ENCODE measurements at regions not wholly inside any gene's neighbourhood (a gene's known extent, or its start where the extent isn't known, plus 50 kb on each side); places are given as distances from the start of the nearest gene placed in this dataset.

GRCh38 chr1:29914936-29915335 lies 678.6 kb downstream of the PTPRU start:
- Histone ChIP-seq H3K4me1 (ENCODE audit: control insufficient read depth in 1 of 2, insufficient read depth in 1 of 2, low read depth in 1 of 2, low read length in 1 of 2) (no peaks in the 10 kb centered on the region), H3K27me3 (peaks cover 10% of the 10 kb centered on the region), H3K27ac (no peak overlapping the region), H3K9me3 (no peaks in the 10 kb centered on the region), H3K4me3 (ENCODE audit: low read depth in 1 of 2, low read length in 1 of 2) (no peak overlapping the region), H3K36me3 (no peaks in the 10 kb centered on the region)
- TF ChIP-seq, protein P1, sequence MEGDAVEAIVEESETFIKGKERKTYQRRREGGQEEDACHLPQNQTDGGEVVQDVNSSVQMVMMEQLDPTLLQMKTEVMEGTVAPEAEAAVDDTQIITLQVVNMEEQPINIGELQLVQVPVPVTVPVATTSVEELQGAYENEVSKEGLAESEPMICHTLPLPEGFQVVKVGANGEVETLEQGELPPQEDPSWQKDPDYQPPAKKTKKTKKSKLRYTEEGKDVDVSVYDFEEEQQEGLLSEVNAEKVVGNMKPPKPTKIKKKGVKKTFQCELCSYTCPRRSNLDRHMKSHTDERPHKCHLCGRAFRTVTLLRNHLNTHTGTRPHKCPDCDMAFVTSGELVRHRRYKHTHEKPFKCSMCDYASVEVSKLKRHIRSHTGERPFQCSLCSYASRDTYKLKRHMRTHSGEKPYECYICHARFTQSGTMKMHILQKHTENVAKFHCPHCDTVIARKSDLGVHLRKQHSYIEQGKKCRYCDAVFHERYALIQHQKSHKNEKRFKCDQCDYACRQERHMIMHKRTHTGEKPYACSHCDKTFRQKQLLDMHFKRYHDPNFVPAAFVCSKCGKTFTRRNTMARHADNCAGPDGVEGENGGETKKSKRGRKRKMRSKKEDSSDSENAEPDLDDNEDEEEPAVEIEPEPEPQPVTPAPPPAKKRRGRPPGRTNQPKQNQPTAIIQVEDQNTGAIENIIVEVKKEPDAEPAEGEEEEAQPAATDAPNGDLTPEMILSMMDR (IDR thresholded peaks at IDR 0.05): no peak

DNA sequence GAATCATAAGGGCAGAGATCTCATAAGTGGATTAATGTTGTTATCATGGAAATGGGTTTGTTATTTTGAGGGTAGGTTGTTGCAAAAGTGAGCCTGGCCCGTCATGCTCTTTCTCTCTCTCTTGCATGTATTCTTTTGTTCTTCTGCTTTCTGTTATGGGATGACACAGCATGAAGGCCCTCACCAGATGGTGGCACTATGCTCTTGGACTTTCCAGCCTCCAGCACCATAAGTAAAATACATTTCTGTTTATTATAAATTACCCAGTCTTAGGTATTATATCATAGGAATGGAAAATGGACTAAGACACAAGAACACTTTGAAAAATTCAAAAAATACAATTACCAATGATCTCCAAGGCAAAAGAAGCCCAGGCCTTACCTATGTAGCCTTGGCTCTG lies 676.1 kb downstream of the PTPRU start:
- no peaks in the 10 kb centered on the region for H3K36me3 ChIP-seq
- no peaks in the 10 kb centered on the region for H3K4me1 ChIP-seq (ENCODE audit: control insufficient read depth in 1 of 2, insufficient read depth in 1 of 2, low read depth in 1 of 2, low read length in 1 of 2)
- TF ChIP-seq, protein P1 (IDR thresholded peaks at IDR 0.05): no peak

GRCh38 chr1:29909962-29910361 lies 673.6 kb downstream of the PTPRU start:
- Histone ChIP-seq H3K36me3 (no peaks in the 10 kb centered on the region), H3K27me3 (peaks cover 14% of the 10 kb centered on the region), H3K9me3 (no peaks in the 10 kb centered on the region), H3K27ac (no peak overlapping the region), H3K4me3 (ENCODE audit: low read depth in 1 of 2, low read length in 1 of 2) (no peak overlapping the region), H3K4me1 (ENCODE audit: control insufficient read depth in 1 of 2, insufficient read depth in 1 of 2, low read depth in 1 of 2, low read length in 1 of 2) (no peaks in the 10 kb centered on the region)
- TF ChIP-seq, protein P1 (IDR thresholded peaks at IDR 0.05): no peak

More for the DNA sequence above, 676.1 kb downstream of the PTPRU start:
- Histone ChIP-seq H3K4me3 (ENCODE audit: low read depth in 1 of 2, low read length in 1 of 2) (no peak overlapping the region), H3K9me3 (no peaks in the 10 kb centered on the region), H3K27ac (no peak overlapping the region), H3K27me3 (peaks cover 18% of the 10 kb centered on the region)

- Histone ChIP-seq H3K36me3 (no peaks in the 10 kb centered on the region), H3K4me1 (ENCODE audit: control insufficient read depth in 1 of 2, insufficient read depth in 1 of 2, low read depth in 1 of 2, low read length in 1 of 2) (no peaks in the 10 kb centered on the region), H3K9me3 (no peaks in the 10 kb centered on the region), H3K27me3 (peaks cover 15% of the 10 kb centered on the region), H3K4me3 (ENCODE audit: low read depth in 1 of 2, low read length in 1 of 2) (no peak overlapping the region), H3K27ac (no peak overlapping the region)
- TF ChIP-seq, protein P1 (IDR thresholded peaks at IDR 0.05): no peak
These were observed 671.3 kb downstream of the PTPRU start for GRCh38 chr1:29907596-29907995.

DNA sequence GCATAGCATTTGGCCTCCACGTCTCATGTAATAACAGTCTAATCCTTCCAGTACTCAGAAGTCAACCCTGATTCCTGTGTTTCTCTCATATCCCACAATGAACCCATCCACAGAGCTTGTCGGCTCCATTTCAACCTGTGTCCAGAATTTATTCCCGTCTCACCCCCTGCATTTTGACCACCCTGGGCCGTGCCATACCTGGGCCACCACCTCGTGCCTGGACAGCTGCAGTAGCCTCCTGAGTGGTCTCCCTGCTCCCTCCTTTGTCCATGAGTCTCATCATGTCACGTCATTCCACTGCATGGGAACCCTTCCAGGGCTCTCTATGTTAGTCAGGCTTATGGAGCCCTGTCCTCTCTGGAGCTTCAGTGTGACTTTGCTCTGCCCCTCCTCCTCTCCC lies 670.6 kb downstream of the PTPRU start:
- TF ChIP-seq, protein P1 (IDR thresholded peaks at IDR 0.05): no peak
- no peak overlapping the region for H3K27ac ChIP-seq
- no peaks in the 10 kb centered on the region for H3K36me3 ChIP-seq
- H3K9me3 ChIP-seq: no peaks in the 10 kb centered on the region
- H3K27me3 ChIP-seq: peaks cover 20% of the 10 kb centered on the region
- no peak overlapping the region for H3K4me3 ChIP-seq (ENCODE audit: low read depth in 1 of 2, low read length in 1 of 2)
- H3K4me1 ChIP-seq (ENCODE audit: control insufficient read depth in 1 of 2, insufficient read depth in 1 of 2, low read depth in 1 of 2, low read length in 1 of 2): no peaks in the 10 kb centered on the region
